Type B pancreatic cell (in vitro differentiated cells): ENCODE measurements at regions not wholly inside any gene's neighbourhood (a gene's known extent, or its start where the extent isn't known, plus 50 kb on each side); places are given as distances from the start of the nearest gene placed in this dataset.

Experiments used
- DNase-seq: peaks from one replicate; pipeline ENCODE4 v3.0.0; 2021; ENCODE audit warnings: mixed read lengths; ENCODE audit not compliant: unreplicated experiment; ENCODE audit errors: extremely low spot score
- H3K27ac Mint-ChIP-seq: 2 replicates; pipeline ENCODE4 v1.8.0; 2021; ENCODE audit warnings: mild to moderate bottlenecking, mixed read lengths
- H3K27me3 Mint-ChIP-seq: 2 replicates; pipeline ENCODE4 v1.8.0; 2021; ENCODE audit warnings: mixed read lengths
- H3K36me3 Mint-ChIP-seq: 2 replicates; pipeline ENCODE4 v1.8.0; 2021; ENCODE audit warnings: mixed read lengths
- H3K4me1 Mint-ChIP-seq: one replicate; pipeline ENCODE4 v1.8.0; 2021; ENCODE audit warnings: mixed read lengths; ENCODE audit not compliant: unreplicated experiment
- H3K4me3 Mint-ChIP-seq: 2 replicates; pipeline ENCODE4 v1.8.0; 2021; ENCODE audit warnings: mild to moderate bottlenecking, mixed read lengths
- H3K9me3 Mint-ChIP-seq: 2 replicates; pipeline ENCODE4 v1.8.0; 2021; ENCODE audit warnings: mixed read lengths
- TF ChIP-seq, protein P1 (sequence below): fragments of 200-600 bp; sonication (generic); conservative IDR thresholded peaks from 2 replicates; pipeline ENCODE4 v1.5.0; 2021; ENCODE audit warnings: antibody characterized with exemption, mild to moderate bottlenecking

DNA sequence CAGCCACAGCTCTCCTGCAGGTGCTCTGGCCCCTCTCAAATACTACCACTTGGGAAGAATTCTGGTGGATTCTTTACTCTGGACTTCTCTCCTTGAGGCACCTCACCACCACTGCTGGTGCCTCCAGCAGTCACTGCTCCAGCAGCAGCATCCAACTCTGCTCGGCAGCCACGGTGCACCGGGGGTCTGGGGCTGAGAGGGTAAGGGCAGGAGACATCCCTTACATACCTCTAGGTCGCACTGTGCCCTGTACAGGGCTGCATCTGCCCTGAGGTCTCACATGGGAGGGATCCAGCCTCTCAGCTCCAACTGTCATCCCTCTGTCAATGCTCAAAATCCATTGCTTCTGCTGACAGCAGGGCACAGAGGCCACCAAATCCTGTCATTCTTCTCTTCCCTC, 588.2 kb downstream of the CDK5RAP2 start:
- no peak overlapping the region for H3K4me3 Mint-ChIP-seq
- H3K9me3 Mint-ChIP-seq, result no peaks in the 10 kb centered on the region
- no peaks in the 10 kb centered on the region for H3K4me1 Mint-ChIP-seq
- no peaks in the 10 kb centered on the region for H3K36me3 Mint-ChIP-seq
- TF ChIP-seq, protein P1, sequence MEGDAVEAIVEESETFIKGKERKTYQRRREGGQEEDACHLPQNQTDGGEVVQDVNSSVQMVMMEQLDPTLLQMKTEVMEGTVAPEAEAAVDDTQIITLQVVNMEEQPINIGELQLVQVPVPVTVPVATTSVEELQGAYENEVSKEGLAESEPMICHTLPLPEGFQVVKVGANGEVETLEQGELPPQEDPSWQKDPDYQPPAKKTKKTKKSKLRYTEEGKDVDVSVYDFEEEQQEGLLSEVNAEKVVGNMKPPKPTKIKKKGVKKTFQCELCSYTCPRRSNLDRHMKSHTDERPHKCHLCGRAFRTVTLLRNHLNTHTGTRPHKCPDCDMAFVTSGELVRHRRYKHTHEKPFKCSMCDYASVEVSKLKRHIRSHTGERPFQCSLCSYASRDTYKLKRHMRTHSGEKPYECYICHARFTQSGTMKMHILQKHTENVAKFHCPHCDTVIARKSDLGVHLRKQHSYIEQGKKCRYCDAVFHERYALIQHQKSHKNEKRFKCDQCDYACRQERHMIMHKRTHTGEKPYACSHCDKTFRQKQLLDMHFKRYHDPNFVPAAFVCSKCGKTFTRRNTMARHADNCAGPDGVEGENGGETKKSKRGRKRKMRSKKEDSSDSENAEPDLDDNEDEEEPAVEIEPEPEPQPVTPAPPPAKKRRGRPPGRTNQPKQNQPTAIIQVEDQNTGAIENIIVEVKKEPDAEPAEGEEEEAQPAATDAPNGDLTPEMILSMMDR, result no peak
- DNase-seq, result no peak
- no peak overlapping the region for H3K27ac Mint-ChIP-seq
- peaks cover 12% of the 10 kb centered on the region for H3K27me3 Mint-ChIP-seq

DNA sequence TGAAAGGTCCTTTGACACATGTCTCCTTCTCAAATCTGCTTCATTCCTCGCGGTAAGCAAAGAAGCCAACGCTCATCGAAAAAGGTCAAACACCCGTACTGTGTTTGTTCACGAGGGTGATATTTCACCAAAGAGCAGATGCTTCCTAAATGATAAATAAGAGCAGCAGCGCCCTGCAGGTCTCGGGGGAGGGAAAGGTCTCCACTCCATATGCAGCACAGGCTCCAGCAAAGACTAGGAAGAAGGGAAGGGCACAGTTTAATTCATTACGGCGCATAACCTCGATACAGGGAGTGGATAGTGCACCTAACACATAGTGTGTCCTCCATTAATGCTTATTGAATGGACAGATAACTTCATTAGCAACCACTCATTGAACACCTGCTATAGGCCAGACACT, 593.3 kb downstream of the CDK5RAP2 start:
- H3K27ac Mint-ChIP-seq, result no peak overlapping the region
- TF ChIP-seq, protein P1, result no peak
- peaks cover 36% of the 10 kb centered on the region for H3K27me3 Mint-ChIP-seq
- H3K9me3 Mint-ChIP-seq, result no peaks in the 10 kb centered on the region
- no peak for DNase-seq
- H3K36me3 Mint-ChIP-seq, result no peaks in the 10 kb centered on the region
- H3K4me3 Mint-ChIP-seq, result no peak overlapping the region
- H3K4me1 Mint-ChIP-seq, result no peaks in the 10 kb centered on the region

DNA sequence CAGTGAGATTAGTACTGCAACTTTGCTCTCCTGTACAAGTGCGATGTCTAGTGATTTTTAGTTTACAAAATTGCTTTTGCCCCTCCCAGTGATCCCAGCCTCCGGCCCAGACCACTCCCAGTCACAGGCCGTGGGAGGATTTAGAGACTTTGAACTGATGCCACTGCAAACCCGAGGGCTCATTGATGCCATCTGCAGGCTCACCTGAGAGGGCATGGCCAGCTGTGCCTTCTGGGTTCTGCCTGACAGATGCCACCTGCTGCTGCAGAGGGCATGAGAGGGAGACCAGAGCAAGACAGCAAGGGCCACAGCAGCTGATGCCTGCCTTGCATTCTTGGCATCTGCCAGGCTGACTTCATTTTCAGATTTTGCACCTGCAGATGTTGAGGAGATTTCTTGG, 593.8 kb downstream of the CDK5RAP2 start:
- H3K27me3 Mint-ChIP-seq, result peaks cover 36% of the 10 kb centered on the region

DNA sequence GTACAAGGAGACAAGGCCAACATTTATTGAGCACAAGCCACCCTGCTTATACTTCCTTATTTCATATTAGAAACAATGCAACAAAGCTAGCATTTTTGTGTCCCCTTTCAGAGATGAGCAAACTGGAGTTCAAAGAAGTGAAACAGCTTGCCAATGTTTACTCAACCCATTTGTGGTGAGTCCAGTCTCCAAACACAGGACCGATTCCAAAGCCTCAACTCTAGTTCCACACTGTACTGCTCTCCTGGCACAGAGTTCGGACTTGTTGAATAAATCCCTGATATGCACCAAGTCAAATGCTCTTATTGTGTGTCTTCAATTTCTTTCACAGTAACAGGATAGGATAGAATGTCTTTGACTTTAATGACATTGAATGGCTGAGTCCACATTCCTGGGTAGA, 604.8 kb upstream of the BRINP1 start:
- DNase-seq, result no peak
- H3K27ac Mint-ChIP-seq, result no peak overlapping the region
- H3K36me3 Mint-ChIP-seq, result no peaks in the 10 kb centered on the region
- H3K4me1 Mint-ChIP-seq, result no peaks in the 10 kb centered on the region
- H3K27me3 Mint-ChIP-seq, result peaks cover 18% of the 10 kb centered on the region
- H3K9me3 Mint-ChIP-seq, result no peaks in the 10 kb centered on the region
- TF ChIP-seq, protein P1, result no peak
- H3K4me3 Mint-ChIP-seq, result no peak overlapping the region

More for the DNA sequence above, 593.8 kb downstream of the CDK5RAP2 start:
- Mint-ChIP-seq H3K9me3 (no peaks in the 10 kb centered on the region), H3K4me3 (no peak overlapping the region), H3K4me1 (no peaks in the 10 kb centered on the region), H3K27ac (no peak overlapping the region), H3K36me3 (no peaks in the 10 kb centered on the region)
- TF ChIP-seq, protein P1, result no peak
- DNase-seq, result no peak

DNA sequence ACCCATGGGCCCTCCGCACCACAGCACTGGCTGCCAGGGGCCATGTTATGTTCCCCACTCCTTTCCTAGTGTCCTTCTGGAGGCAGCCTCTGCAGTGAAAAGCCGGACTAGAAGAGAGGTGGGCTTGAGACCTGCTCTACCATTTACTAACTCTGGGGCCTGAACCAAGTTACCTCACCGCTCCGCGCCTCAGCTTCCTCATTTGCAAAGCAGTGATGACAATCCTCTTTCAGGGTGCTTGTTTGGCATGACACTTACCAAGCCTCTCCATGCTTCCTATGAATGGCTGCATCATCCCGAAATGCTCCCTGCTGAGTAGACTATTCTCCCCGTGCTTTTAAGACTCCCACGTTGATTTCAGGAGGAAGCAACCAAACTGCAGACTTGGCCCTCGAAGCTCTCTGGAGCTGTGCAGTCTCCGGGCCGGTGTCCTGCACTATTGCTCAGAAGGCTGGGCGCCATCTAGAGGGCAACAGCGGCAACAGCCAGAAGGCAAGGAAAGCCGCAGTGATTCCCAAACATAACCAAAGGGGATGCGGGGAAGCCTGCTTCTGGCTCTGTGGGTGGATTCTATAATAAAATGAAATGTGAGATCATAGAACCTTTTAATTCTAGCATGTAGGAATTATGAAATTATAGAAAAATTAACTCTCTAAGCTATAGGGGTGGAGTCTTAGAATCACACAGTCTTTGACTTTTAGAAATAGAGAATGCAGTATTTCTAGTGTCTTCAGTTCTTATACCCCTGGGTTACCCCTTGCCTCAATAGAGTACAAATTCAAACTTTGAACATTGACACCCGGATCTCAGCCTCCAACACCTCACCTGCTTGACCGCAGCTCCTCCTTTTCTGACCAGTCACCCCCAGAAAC, 599.8 kb upstream of the BRINP1 start:
- H3K36me3 Mint-ChIP-seq, result no peaks in the 10 kb centered on the region
- H3K4me1 Mint-ChIP-seq, result peaks cover 1% of the 10 kb centered on the region

More for the DNA sequence above, 599.8 kb upstream of the BRINP1 start:
- DNase-seq, result peak; percentile 81
- no peak overlapping the region for H3K4me3 Mint-ChIP-seq
- H3K27ac Mint-ChIP-seq, result no peak overlapping the region
- TF ChIP-seq, protein P1, result peak; percentile 95
- peaks cover 24% of the 10 kb centered on the region for H3K27me3 Mint-ChIP-seq
- no peaks in the 10 kb centered on the region for H3K9me3 Mint-ChIP-seq
